GM13976 (cell line): ENCODE measurements at regions not wholly inside any gene's neighbourhood (a gene's known extent, or its start where the extent isn't known, plus 50 kb on each side); places are given as distances from the start of the nearest gene placed in this dataset.

Source experiments
- DNase-seq: peaks from one replicate; pipeline ENCODE4 v3.0.0; 2012; ENCODE audit warnings: low spot score
- in situ Hi-C: fragments of 300-500 bp; cut with MboI; formaldehyde crosslinking; loops from one replicate; pipeline ENCODE4 v1.12.0; 2022; ENCODE audit warnings: low sequenced_read_pairs, mixed read lengths, inconsistent platforms; ENCODE audit not compliant: unreplicated experiment
- TF ChIP-seq, protein P1 (sequence below): IDR thresholded peaks from 2 replicates; pipeline ENCODE4 v1.5.1; 2012; ENCODE audit warnings: borderline replicate concordance, mild to moderate bottlenecking; ENCODE audit not compliant: insufficient read depth; ENCODE audit errors: extremely low read depth, missing control alignments, control extremely low read depth

DNA sequence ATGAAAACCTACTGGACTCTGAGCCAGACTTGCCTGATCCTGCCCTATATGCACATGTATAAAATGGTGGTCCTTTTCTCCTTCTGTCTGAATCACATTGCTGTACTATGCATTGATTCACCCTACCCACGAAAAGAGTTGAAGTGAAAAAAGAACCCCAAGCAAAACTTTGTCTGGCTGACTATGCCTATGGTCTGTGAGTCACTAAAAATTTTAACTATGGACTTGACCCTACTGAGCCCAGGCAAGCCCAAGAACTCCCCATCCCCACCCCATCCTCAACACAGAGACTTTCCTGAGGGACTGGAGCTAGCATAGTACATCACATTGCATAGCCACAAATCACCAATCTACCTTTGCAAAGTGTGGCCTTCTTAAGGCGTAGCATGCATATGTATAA lies 116.6 kb upstream of the TENM3 start:
- TF ChIP-seq, protein P1, sequence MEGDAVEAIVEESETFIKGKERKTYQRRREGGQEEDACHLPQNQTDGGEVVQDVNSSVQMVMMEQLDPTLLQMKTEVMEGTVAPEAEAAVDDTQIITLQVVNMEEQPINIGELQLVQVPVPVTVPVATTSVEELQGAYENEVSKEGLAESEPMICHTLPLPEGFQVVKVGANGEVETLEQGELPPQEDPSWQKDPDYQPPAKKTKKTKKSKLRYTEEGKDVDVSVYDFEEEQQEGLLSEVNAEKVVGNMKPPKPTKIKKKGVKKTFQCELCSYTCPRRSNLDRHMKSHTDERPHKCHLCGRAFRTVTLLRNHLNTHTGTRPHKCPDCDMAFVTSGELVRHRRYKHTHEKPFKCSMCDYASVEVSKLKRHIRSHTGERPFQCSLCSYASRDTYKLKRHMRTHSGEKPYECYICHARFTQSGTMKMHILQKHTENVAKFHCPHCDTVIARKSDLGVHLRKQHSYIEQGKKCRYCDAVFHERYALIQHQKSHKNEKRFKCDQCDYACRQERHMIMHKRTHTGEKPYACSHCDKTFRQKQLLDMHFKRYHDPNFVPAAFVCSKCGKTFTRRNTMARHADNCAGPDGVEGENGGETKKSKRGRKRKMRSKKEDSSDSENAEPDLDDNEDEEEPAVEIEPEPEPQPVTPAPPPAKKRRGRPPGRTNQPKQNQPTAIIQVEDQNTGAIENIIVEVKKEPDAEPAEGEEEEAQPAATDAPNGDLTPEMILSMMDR = no peak
- in situ Hi-C loops = no loop called here
- DNase-seq = no peak

DNA sequence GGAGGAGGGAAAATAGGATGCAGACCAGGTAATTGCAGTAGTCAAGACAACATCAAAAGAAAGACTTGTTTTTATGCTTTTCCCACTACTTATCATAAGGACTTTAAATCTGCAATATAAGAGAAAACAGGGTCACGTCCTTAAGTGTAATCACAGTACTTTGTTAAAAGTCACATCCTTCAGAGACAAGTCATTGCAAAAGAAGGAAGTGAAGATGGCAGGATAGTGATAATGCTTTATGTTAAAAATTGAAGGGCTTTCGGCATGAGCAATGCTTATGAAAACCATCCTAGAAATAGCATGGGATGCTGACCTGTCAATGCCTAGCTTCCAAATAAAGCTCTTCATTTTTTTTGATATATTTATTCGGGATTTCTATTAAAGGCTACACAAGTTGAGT lies 110.2 kb upstream of the TENM3 start:
- TF ChIP-seq, protein P1 = no peak
- DNase-seq = no peak
- in situ Hi-C loops = no loop called here

DNA sequence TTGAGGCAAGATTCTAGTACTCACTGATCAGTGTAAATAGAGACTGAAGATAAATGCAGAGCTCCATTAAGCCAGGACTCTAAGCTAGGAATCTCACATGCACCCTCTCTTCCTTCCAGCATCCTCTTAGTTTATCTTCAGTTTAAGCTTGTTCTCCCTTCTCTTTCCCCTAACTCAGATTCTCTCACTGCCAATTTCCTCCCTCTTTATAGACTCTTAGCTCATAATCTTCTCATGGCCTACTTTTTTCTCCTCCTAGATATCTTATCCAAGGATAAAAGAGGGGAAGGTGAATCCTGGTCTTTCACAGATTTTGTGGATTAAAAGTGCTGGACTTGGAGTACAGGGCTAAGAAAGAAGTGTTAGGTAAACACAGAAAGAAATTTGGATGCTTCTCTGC lies 108.9 kb upstream of the TENM3 start:
- no peak for DNase-seq
- in situ Hi-C loops = no loop called here
- TF ChIP-seq, protein P1 = no peak

DNA sequence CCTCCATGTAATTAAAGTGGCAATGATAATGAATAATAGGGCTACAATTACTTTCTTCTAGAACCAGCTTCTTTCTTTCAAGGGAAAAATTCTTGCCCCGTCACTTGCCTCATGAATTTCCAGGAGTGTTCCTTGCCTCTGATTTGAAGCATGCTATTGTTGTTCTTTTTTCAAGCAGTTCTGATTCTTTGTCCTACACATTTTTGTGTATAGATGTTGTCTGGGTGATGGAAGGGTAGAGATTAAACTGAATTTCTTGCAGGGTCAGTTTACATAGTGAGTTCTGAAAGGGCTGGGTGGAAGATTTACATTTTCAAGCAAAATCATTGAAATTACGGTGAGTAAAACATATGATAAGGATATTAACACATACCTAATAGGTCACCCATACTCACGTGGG lies 107.0 kb upstream of the TENM3 start:
- no peak for DNase-seq
- in situ Hi-C loops = no loop called here
- TF ChIP-seq, protein P1 = no peak

DNA sequence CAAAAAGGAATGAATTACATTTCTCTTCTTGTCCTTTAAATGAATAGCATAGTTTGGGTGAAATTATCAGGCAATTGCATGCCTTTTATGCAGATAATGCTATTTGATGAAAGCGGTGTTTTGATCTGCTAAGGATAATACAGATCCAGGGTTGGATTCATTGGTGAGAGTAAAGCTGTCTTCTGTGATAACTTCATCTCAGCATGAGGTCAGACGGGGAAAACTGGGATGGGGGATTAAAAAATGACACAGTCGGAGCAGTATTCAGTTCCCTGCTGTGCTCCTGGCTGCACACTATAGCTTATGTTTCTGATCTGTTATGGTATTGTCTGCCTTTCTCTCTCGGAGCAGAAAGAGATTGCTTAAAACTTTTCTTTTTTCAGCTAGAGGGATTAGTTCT lies 105.9 kb upstream of the TENM3 start:
- DNase-seq = no peak
- in situ Hi-C loops = no loop called here
- TF ChIP-seq, protein P1 = no peak

DNA sequence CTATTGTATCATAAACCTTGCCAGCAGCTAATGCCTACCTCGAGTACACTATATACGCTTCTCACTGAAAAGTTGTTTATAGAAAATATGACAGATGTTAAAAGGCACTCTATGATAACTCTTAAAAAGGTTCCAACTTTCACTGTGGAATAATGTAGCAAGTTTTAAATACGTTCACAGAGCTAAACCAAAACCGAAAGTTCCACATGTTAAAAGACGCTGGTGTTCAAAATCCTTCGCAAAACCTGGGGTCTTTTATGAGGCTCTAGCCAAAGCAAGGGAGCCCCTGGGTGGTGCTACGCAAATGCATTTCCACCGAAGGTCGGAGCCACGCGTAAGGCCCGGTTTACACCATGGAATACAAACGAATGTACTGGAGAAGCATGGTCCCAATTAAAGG lies 103.7 kb upstream of the TENM3 start:
- TF ChIP-seq, protein P1 = no peak
- in situ Hi-C loops = no loop called here
- no peak for DNase-seq

DNA sequence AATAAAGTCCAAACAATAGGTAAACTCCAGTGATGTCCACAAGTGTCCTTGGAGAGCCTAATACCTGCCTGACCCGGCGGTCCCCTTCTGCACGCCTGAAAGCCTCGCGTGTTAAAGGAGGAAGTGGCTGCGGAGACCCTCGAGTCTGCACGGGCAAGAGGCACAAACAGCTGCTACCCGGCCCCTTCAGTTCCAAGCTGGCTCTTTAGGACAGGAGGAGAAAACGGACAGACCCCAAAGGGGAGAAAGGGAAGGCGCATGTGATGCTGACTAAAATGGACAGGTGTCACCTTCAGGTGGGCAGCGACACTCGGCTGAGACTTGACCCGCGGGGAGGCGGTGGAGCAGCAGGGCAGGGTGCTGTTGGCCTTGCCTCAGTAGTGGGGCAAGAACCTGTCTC lies 102.7 kb upstream of the TENM3 start:
- in situ Hi-C loops = no loop called here

More for the DNA sequence above, 102.7 kb upstream of the TENM3 start:
- TF ChIP-seq, protein P1 = no peak
- DNase-seq = no peak
